Stimulated activated CD4-positive, alpha-beta T cell treated with anti-CD3 and anti-CD28 coated beads, TNF-alpha, amount 100 ng/mL, for 48 hours (primary cell): ENCODE measurements at regions not wholly inside any gene's neighbourhood (a gene's known extent, or its start where the extent isn't known, plus 50 kb on each side); places are given as distances from the start of the nearest gene placed in this dataset.

Experiments used
- DNase-seq, 3 donors: peaks; one replicate each; pipeline ENCODE4 v3.0.0-alpha.2; 2020; ENCODE audit warnings: low read depth in 3 of 3

- DNase-seq, result no peak
Measured at GRCh38 chr3:181081930-181082329, 92.4 kb upstream of the DNAJC19 start.

- no peak for DNase-seq
Measured at GRCh38 chr3:181076558-181076957, 87.0 kb upstream of the DNAJC19 start.

- no peak for DNase-seq
Measured at GRCh38 chr3:181075098-181075497, 85.6 kb upstream of the DNAJC19 start.

GRCh38 chr3:181066143-181067087 lies 76.9 kb upstream of the DNAJC19 start:
- DNase-seq, result no peak

- no peak for DNase-seq
Measured at GRCh38 chr3:181056136-181056732, 66.7 kb upstream of the DNAJC19 start.

GRCh38 chr3:181054538-181054937 lies 65.0 kb upstream of the DNAJC19 start:
- DNase-seq, result no peak

- DNase-seq, result no peak
Measured at GRCh38 chr3:181052256-181052655, 62.7 kb upstream of the DNAJC19 start.

- no peak for DNase-seq
Measured at GRCh38 chr3:181050738-181051137, 61.2 kb upstream of the DNAJC19 start.

GRCh38 chr3:181040030-181040429 lies 50.5 kb upstream of the DNAJC19 start:
- DNase-seq, result no peak
